RWPE1 (cell line): ENCODE measurements at regions not wholly inside any gene's neighbourhood (a gene's known extent, or its start where the extent isn't known, plus 50 kb on each side); places are given as distances from the start of the nearest gene placed in this dataset.

ENCODE experiments used
- CTCF ChIA-PET: fragments of 350-600 bp; sonication (Branson Sonifier 250); formaldehyde crosslinking; extraction: SDS; loops from one replicate; lab custom pipeline; 2021; lab: Yijun Ruan, JAX
- POLR2A ChIA-PET: fragments of 400-600 bp; formaldehyde crosslinking; extraction: SDS; loops from one replicate; lab custom pipeline; 2020; ENCODE audit warnings: antibody characterized with exemption; ENCODE audit not compliant: low non-redundant PET; lab: Yijun Ruan, JAX
- DNase-seq: peaks from one replicate; pipeline ENCODE4 v3.0.0; 2012; ENCODE audit warnings: low spot score
- H3K27ac ChIP-seq: fragments of 450-650 bp; 2 replicates; pipeline ENCODE4 v1.5.1; 2017
- CTCF ChIP-seq: fragments of 450-650 bp; conservative IDR thresholded peaks from 2 replicates; pipeline ENCODE4 v1.5.1; 2017; ENCODE audit warnings: low read depth, mild to moderate bottlenecking

GRCh38 chr5:96509721-96510350 is 76.8 kb upstream of the PCSK1 start:
- no peak for TF ChIP-seq CTCF
- no peak overlapping the region for H3K27ac ChIP-seq
- ChIA-PET POLR2A (no interaction called here), CTCF (interaction anchor here (0.7 kb wide), 2 partner anchors 9 to 20 kb away, joined by 3 read pairs; no protein-coding TSS in a partner anchor)
- peak; percentile 84 for DNase-seq

- H3K27ac ChIP-seq: no peak overlapping the region
- TF ChIP-seq CTCF: no peak
- ChIA-PET CTCF (interaction anchor here (0.7 kb wide), 1 partner anchor 38 kb away, joined by 4 read pairs; no protein-coding TSS in a partner anchor), POLR2A (no interaction called here)
- no peak for DNase-seq
Measured at GRCh38 chr5:96516631-96517071, 83.6 kb upstream of the PCSK1 start.

GRCh38 chr5:96517295-96517694 is 84.2 kb upstream of the PCSK1 start:
- no peak for DNase-seq
- no peak overlapping the region for H3K27ac ChIP-seq
- CTCF ChIA-PET: no interaction called here
- no peak for TF ChIP-seq CTCF
- POLR2A ChIA-PET: no interaction called here

GRCh38 chr5:96520345-96520744 is 87.3 kb upstream of the PCSK1 start:
- CTCF ChIA-PET: interaction anchor here (0.6 kb wide), 1 partner anchor 8 kb away, joined by 3 read pairs; no protein-coding TSS in a partner anchor
- DNase-seq: no peak
- POLR2A ChIA-PET: no interaction called here
- H3K27ac ChIP-seq: no peak overlapping the region
- no peak for TF ChIP-seq CTCF

GRCh38 chr5:96522635-96523355 is 89.7 kb upstream of the PCSK1 start:
- ChIA-PET CTCF (interaction anchor here (0.6 to 1.8 kb wide), 3 partner anchors 11 to 401 kb away, joined by 3 to 11 read pairs (median 3); no protein-coding TSS in a partner anchor), POLR2A (no interaction called here)
- DNase-seq: no peak
- H3K27ac ChIP-seq: no peak overlapping the region
- TF ChIP-seq CTCF: no peak

- DNase-seq: no peak
- POLR2A ChIA-PET: no interaction called here
- H3K27ac ChIP-seq: no peak overlapping the region
- CTCF ChIA-PET: interaction anchor here (0.6 kb wide), 1 partner anchor 44 kb away, joined by 3 read pairs; no protein-coding TSS in a partner anchor
- TF ChIP-seq CTCF: no peak
Measured at GRCh38 chr5:96527768-96528661, 95.0 kb upstream of the PCSK1 start.
